Testis (tissue), 2 donors: ENCODE measurements at regions not wholly inside any gene's neighbourhood (a gene's known extent, or its start where the extent isn't known, plus 50 kb on each side); places are given as distances from the start of the nearest gene placed in this dataset.

Source experiments
- POLR2A ChIP-seq: fragments of 450-650 bp; IDR thresholded peaks from one replicate; pipeline ENCODE4 v1.6.1; 2017; ENCODE audit warnings: antibody characterized with exemption, mild to moderate bottlenecking, moderate library complexity
- TF ChIP-seq, protein P1 (sequence below), 3 experiments: fragments of 450-650 bp in 2 of 3; fragments of 200-600 bp in 1 of 3; sonication (generic) in 1 of 3; IDR thresholded peaks; one replicate each; pipeline ENCODE4 v1.5.1; 2016 to 2019; ENCODE audit warnings: antibody characterized with exemption in 3 of 3, mild to moderate bottlenecking in 2 of 3, moderate library complexity in 1 of 3

- TF ChIP-seq, protein P1, sequence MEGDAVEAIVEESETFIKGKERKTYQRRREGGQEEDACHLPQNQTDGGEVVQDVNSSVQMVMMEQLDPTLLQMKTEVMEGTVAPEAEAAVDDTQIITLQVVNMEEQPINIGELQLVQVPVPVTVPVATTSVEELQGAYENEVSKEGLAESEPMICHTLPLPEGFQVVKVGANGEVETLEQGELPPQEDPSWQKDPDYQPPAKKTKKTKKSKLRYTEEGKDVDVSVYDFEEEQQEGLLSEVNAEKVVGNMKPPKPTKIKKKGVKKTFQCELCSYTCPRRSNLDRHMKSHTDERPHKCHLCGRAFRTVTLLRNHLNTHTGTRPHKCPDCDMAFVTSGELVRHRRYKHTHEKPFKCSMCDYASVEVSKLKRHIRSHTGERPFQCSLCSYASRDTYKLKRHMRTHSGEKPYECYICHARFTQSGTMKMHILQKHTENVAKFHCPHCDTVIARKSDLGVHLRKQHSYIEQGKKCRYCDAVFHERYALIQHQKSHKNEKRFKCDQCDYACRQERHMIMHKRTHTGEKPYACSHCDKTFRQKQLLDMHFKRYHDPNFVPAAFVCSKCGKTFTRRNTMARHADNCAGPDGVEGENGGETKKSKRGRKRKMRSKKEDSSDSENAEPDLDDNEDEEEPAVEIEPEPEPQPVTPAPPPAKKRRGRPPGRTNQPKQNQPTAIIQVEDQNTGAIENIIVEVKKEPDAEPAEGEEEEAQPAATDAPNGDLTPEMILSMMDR (IDR thresholded peaks at IDR 0.05): no peak
- no peak for TF ChIP-seq POLR2A
These were observed 191.0 kb upstream of the POF1B start for GRCh38 chrX:85570496-85570895.
